K562 (cell line): ENCODE measurements at regions not wholly inside any gene's neighbourhood (a gene's known extent, or its start where the extent isn't known, plus 50 kb on each side); places are given as distances from the start of the nearest gene placed in this dataset.

Experiments used
- GABPB2 ChIP-seq: fragments of 250-450 bp; sonication (Bioruptor Pico); conservative IDR thresholded peaks from 2 replicates; pipeline ENCODE4 v1.5.1; 2021; ENCODE audit warnings: mild to moderate bottlenecking
- GTF3C2 ChIP-seq: IDR thresholded peaks from 3 replicates; pipeline ENCODE4 v1.6.1; 2011; ENCODE audit warnings: borderline replicate concordance, mild to moderate bottlenecking, moderate library complexity; ENCODE audit not compliant: insufficient read length; ENCODE audit errors: extremely low read depth
- HDAC8 ChIP-seq: fragments of 450-650 bp; IDR thresholded peaks from 2 replicates; pipeline ENCODE4 v1.6.1; 2016; ENCODE audit warnings: mild to moderate bottlenecking, missing genetic modification characterization, moderate library complexity, missing compliant biosample characterization
- HMG20A ChIP-seq: fragments of 450-650 bp; formaldehyde crosslinking; conservative IDR thresholded peaks from 2 replicates; pipeline ENCODE4 v1.4.0; 2020; ENCODE audit warnings: mild to moderate bottlenecking, mixed read lengths
- KLF16 ChIP-seq: IDR thresholded peaks from 2 replicates; pipeline ENCODE4 v1.6.1; 2016; ENCODE audit warnings: antibody characterized with exemption
- KLF6 ChIP-seq: fragments of 250-450 bp; sonication (Bioruptor Pico); IDR thresholded peaks from 2 replicates; pipeline ENCODE4 v1.4.0; 2020; ENCODE audit warnings: mild to moderate bottlenecking, moderate library complexity, borderline replicate concordance
- MEIS2 ChIP-seq: fragments of 450-650 bp; IDR thresholded peaks from 2 replicates; pipeline ENCODE4 v1.6.1; 2014; ENCODE audit warnings: mild to moderate bottlenecking; ENCODE audit not compliant: partially characterized antibody
- NCOA6 ChIP-seq: fragments of 450-650 bp; IDR thresholded peaks from 2 replicates; pipeline ENCODE4 v1.6.1; 2017; ENCODE audit warnings: mild to moderate bottlenecking
- NR4A1 ChIP-seq, 2 experiments: fragments of 250-450 bp in 1 of 2; fragments of 450-650 bp in 1 of 2; sonication (Bioruptor Pico) in 1 of 2; IDR thresholded peaks; 2 replicates each; pipeline versions ENCODE4 v1.4.0 to v1.6.1; 2016 to 2020; ENCODE audit warnings: mild to moderate bottlenecking in 2 of 2, missing compliant biosample characterization in 1 of 2, missing genetic modification characterization in 1 of 2, moderate library complexity in 1 of 2
- SAFB2 ChIP-seq: fragments of 200-400 bp; formaldehyde crosslinking; IDR thresholded peaks from 2 replicates; pipeline ENCODE4 v1.6.1; 2018; ENCODE audit warnings: borderline replicate concordance, low read length, low read depth, moderate library complexity; ENCODE audit not compliant: severe bottlenecking
- ZNF212 ChIP-seq: fragments of 450-650 bp; formaldehyde crosslinking; IDR thresholded peaks from 2 replicates; pipeline ENCODE4 v1.4.0; 2020; ENCODE audit warnings: mild to moderate bottlenecking
- TF ChIP-seq, protein P1 (sequence below): fragments of 450-650 bp; IDR thresholded peaks from 2 replicates; pipeline ENCODE4 v1.6.1; 2017; ENCODE audit warnings: antibody characterized with exemption, mild to moderate bottlenecking
- TF ChIP-seq, protein P2 (sequence below), 2 experiments: fragments of 150-350 bp in 1 of 2; IDR thresholded peaks; 2 replicates each; pipeline ENCODE4 v1.6.1; 2012 to 2016; ENCODE audit warnings: low read depth in 2 of 2, low read length in 2 of 2, mild to moderate bottlenecking in 1 of 2, moderate library complexity in 1 of 2
- TF ChIP-seq, protein P3 (sequence below): fragments of 450-650 bp; IDR thresholded peaks from 2 replicates; pipeline ENCODE4 v1.7.0; 2016; ENCODE audit warnings: borderline replicate concordance

DNA sequence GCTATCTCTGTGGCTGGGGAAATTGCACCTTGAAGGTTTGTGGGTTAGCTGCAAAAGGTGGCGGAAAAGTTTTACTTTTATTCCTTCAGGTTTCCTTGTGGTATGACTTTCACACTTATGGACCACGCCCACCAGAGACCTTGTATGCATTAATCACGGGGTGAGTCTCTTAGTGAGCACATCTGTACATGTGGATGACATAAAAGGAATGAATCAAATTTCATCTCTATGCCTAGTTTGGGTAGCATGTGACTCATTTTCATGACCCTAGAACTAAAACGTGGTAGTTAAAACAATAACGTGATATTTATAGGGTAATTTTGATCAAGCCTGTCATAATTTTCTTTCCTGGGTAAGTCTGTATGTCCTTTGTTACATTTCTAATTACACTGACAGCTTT lies 141.7 kb downstream of the PDCD6IP start (continued):
- TF ChIP-seq, protein P1, sequence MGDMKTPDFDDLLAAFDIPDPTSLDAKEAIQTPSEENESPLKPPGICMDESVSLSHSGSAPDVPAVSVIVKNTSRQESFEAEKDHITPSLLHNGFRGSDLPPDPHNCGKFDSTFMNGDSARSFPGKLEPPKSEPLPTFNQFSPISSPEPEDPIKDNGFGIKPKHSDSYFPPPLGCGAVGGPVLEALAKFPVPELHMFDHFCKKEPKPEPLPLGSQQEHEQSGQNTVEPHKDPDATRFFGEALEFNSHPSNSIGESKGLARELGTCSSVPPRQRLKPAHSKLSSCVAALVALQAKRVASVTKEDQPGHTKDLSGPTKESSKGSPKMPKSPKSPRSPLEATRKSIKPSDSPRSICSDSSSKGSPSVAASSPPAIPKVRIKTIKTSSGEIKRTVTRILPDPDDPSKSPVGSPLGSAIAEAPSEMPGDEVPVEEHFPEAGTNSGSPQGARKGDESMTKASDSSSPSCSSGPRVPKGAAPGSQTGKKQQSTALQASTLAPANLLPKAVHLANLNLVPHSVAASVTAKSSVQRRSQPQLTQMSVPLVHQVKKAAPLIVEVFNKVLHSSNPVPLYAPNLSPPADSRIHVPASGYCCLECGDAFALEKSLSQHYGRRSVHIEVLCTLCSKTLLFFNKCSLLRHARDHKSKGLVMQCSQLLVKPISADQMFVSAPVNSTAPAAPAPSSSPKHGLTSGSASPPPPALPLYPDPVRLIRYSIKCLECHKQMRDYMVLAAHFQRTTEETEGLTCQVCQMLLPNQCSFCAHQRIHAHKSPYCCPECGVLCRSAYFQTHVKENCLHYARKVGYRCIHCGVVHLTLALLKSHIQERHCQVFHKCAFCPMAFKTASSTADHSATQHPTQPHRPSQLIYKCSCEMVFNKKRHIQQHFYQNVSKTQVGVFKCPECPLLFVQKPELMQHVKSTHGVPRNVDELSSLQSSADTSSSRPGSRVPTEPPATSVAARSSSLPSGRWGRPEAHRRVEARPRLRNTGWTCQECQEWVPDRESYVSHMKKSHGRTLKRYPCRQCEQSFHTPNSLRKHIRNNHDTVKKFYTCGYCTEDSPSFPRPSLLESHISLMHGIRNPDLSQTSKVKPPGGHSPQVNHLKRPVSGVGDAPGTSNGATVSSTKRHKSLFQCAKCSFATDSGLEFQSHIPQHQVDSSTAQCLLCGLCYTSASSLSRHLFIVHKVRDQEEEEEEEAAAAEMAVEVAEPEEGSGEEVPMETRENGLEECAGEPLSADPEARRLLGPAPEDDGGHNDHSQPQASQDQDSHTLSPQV = 0 out of 2 replicates have a peak, but pooled peaks have one; percentile 19
- no peak for TF ChIP-seq HDAC8 (tag)
- TF ChIP-seq, protein P2, sequence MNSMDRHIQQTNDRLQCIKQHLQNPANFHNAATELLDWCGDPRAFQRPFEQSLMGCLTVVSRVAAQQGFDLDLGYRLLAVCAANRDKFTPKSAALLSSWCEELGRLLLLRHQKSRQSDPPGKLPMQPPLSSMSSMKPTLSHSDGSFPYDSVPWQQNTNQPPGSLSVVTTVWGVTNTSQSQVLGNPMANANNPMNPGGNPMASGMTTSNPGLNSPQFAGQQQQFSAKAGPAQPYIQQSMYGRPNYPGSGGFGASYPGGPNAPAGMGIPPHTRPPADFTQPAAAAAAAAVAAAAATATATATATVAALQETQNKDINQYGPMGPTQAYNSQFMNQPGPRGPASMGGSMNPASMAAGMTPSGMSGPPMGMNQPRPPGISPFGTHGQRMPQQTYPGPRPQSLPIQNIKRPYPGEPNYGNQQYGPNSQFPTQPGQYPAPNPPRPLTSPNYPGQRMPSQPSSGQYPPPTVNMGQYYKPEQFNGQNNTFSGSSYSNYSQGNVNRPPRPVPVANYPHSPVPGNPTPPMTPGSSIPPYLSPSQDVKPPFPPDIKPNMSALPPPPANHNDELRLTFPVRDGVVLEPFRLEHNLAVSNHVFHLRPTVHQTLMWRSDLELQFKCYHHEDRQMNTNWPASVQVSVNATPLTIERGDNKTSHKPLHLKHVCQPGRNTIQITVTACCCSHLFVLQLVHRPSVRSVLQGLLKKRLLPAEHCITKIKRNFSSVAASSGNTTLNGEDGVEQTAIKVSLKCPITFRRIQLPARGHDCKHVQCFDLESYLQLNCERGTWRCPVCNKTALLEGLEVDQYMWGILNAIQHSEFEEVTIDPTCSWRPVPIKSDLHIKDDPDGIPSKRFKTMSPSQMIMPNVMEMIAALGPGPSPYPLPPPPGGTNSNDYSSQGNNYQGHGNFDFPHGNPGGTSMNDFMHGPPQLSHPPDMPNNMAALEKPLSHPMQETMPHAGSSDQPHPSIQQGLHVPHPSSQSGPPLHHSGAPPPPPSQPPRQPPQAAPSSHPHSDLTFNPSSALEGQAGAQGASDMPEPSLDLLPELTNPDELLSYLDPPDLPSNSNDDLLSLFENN (IDR thresholded peaks at IDR 0.05; ENCODE audit: low read depth in 2 of 2, low read length in 2 of 2) = no peak
- no peak for TF ChIP-seq ZNF212 (CRISPR knock-in tag)
- TF ChIP-seq KLF16 = no peak
- no peak for TF ChIP-seq GTF3C2
- TF ChIP-seq, protein P3, sequence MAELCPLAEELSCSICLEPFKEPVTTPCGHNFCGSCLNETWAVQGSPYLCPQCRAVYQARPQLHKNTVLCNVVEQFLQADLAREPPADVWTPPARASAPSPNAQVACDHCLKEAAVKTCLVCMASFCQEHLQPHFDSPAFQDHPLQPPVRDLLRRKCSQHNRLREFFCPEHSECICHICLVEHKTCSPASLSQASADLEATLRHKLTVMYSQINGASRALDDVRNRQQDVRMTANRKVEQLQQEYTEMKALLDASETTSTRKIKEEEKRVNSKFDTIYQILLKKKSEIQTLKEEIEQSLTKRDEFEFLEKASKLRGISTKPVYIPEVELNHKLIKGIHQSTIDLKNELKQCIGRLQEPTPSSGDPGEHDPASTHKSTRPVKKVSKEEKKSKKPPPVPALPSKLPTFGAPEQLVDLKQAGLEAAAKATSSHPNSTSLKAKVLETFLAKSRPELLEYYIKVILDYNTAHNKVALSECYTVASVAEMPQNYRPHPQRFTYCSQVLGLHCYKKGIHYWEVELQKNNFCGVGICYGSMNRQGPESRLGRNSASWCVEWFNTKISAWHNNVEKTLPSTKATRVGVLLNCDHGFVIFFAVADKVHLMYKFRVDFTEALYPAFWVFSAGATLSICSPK = no peak
- TF ChIP-seq KLF6 (CRISPR knock-in tag) = no peak
- TF ChIP-seq MEIS2 = peak; percentile 54
- no peak for TF ChIP-seq HMG20A (CRISPR knock-in tag)
- TF ChIP-seq NR4A1 (CRISPR knock-in tag; IDR thresholded peaks at IDR 0.05) = no peak
- no peak for TF ChIP-seq NR4A1 (tag; IDR thresholded peaks at IDR 0.05)
- no peak for TF ChIP-seq GABPB2 (CRISPR knock-in tag)
- TF ChIP-seq SAFB2 = no peak
- no peak for TF ChIP-seq NCOA6
